Erythroblast (primary cell): ENCODE measurements at regions not wholly inside any gene's neighbourhood (a gene's known extent, or its start where the extent isn't known, plus 50 kb on each side); places are given as distances from the start of the nearest gene placed in this dataset.

Experiments
- GATA1 ChIP-seq: IDR thresholded peaks from 2 replicates; pipeline ENCODE4 v1.6.1; 2011; ENCODE audit warnings: low read depth, mild to moderate bottlenecking, control low read depth, low read length, moderate library complexity
- POLR2A ChIP-seq: IDR thresholded peaks from 2 replicates; pipeline ENCODE4 v1.6.1; 2011; ENCODE audit warnings: mild to moderate bottlenecking, low read length

- no peak for TF ChIP-seq POLR2A
- TF ChIP-seq GATA1 = no peak
Observed at GRCh38 chrX:56099271-56099670, 132.9 kb upstream of the KLF8 start.
